ENCODE measurements at regions not wholly inside any gene's neighbourhood (a gene's known extent, or its start where the extent isn't known, plus 50 kb on each side); places are given as distances from the start of the nearest gene placed in this dataset.

DNA sequence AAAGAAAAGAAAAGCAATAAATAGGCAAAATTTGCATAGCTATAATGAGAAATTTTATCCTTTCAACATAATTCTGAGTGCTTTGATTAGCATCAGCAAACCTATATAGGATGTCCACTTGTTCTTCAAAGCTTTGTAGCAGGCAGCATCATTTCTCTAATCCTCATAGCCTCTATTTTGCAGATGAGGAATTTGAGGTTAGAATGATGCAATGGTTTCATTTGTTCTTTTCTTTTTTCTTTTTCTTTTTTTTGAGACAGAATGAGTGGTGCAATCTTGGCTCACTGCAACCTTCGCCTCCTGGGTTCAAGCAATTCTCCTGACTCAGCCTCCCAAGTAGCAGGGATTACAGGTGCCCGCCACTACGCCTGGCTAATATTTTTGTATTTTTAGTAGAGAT is 594.4 kb downstream of the TOX3 start:
- H3K27ac ChIP-seq, result no peak overlapping the region
- ChIA-PET CTCF (no interaction called here), POLR2A (ENCODE audit: unreplicated experiment) (no interaction called here)
- H3K4me1 ChIP-seq (replicated peaks; ENCODE audit: insufficient read depth), result no peaks in the 10 kb centered on the region
- TF ChIP-seq, protein P1, sequence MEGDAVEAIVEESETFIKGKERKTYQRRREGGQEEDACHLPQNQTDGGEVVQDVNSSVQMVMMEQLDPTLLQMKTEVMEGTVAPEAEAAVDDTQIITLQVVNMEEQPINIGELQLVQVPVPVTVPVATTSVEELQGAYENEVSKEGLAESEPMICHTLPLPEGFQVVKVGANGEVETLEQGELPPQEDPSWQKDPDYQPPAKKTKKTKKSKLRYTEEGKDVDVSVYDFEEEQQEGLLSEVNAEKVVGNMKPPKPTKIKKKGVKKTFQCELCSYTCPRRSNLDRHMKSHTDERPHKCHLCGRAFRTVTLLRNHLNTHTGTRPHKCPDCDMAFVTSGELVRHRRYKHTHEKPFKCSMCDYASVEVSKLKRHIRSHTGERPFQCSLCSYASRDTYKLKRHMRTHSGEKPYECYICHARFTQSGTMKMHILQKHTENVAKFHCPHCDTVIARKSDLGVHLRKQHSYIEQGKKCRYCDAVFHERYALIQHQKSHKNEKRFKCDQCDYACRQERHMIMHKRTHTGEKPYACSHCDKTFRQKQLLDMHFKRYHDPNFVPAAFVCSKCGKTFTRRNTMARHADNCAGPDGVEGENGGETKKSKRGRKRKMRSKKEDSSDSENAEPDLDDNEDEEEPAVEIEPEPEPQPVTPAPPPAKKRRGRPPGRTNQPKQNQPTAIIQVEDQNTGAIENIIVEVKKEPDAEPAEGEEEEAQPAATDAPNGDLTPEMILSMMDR (conservative IDR thresholded peaks at IDR 0.05), result no peak
- no peak for TF ChIP-seq EZH2 (IDR thresholded peaks at IDR 0.05; ENCODE audit: low read depth)
- H3K4me3 ChIP-seq, result no peak overlapping the region
- no peaks in the 10 kb centered on the region for H3K79me2 ChIP-seq (ENCODE audit: low read depth)
- no peak overlapping the region for H2AFZ ChIP-seq
- intact Hi-C loops (cut with micrococcal nuclease; ENCODE audit: unreplicated experiment), result no loop called here
- no peaks in the 10 kb centered on the region for H3K36me3 ChIP-seq (ENCODE audit: low read depth)
- H3K9me3 ChIP-seq (ENCODE audit: insufficient read depth, low read depth), result no peaks in the 10 kb centered on the region
- H3K9me2 ChIP-seq (ENCODE audit: insufficient read depth), result no peaks in the 10 kb centered on the region
- H3K27me3 ChIP-seq (ENCODE audit: insufficient read depth, low read depth), result peaks cover 35% of the 10 kb centered on the region; the same call in 1 of the 2 replicates
- no peak for DNase-seq
- H4K20me1 ChIP-seq (ENCODE audit: insufficient read depth), result no peaks in the 10 kb centered on the region
- BruUV-seq (replicated peaks), result no TSS peak
- no peak overlapping the region for H3K4me2 ChIP-seq
- no peaks in the 10 kb centered on the region for H3F3A ChIP-seq (ENCODE audit: insufficient read depth, low read depth)

DNA sequence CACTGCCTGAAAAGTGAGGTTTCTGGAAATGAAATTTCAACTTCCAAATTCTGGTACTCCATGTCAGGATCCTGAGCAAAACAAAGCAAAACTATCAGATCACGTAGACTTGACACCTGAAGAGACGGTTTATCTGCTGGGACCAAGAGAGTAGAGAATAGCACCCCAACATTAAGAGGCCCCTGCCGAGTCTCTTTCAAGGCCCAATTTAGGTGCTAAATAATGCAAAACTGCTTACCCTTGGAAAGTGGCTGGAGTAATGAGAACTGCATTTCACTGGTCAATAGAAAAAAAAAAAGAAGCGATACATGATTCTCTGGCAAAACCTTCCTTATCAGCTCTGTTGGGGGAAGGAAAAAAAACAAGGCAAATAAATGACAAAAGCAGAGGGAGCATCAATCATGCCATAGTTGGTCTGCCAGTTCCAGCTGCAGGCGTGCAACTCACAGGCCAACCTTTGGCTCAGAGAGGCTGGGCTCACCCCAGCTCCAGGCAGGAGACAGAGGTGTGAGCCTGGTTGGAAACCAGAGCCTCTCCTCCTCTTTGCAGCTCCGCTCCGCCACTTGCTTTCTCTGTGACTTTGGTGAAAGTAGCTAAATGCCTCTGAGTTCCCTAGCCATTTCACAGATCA is 595.2 kb downstream of the TOX3 start:
- Histone ChIP-seq H3K27ac (no peak overlapping the region), H3K27me3 (ENCODE audit: insufficient read depth, low read depth) (peaks cover 35% of the 10 kb centered on the region; the same call in 1 of the 2 replicates), H3F3A (ENCODE audit: insufficient read depth, low read depth) (no peaks in the 10 kb centered on the region), H3K4me2 (no peak overlapping the region), H3K4me1 (replicated peaks; ENCODE audit: insufficient read depth) (no peaks in the 10 kb centered on the region), H2AFZ (no peak overlapping the region), H3K79me2 (ENCODE audit: low read depth) (no peaks in the 10 kb centered on the region), H3K9me2 (ENCODE audit: insufficient read depth) (no peaks in the 10 kb centered on the region), H3K36me3 (ENCODE audit: low read depth) (no peaks in the 10 kb centered on the region), H4K20me1 (ENCODE audit: insufficient read depth) (no peaks in the 10 kb centered on the region), H3K9me3 (ENCODE audit: insufficient read depth, low read depth) (no peaks in the 10 kb centered on the region), H3K4me3 (no peak overlapping the region)
- no peak for DNase-seq
- ChIA-PET CTCF (no interaction called here), POLR2A (ENCODE audit: unreplicated experiment) (no interaction called here)
- intact Hi-C loops (cut with micrococcal nuclease; ENCODE audit: unreplicated experiment), result no loop called here
- no peak for TF ChIP-seq EZH2 (IDR thresholded peaks at IDR 0.05; ENCODE audit: low read depth)
- no TSS peak for BruUV-seq (replicated peaks)

DNA sequence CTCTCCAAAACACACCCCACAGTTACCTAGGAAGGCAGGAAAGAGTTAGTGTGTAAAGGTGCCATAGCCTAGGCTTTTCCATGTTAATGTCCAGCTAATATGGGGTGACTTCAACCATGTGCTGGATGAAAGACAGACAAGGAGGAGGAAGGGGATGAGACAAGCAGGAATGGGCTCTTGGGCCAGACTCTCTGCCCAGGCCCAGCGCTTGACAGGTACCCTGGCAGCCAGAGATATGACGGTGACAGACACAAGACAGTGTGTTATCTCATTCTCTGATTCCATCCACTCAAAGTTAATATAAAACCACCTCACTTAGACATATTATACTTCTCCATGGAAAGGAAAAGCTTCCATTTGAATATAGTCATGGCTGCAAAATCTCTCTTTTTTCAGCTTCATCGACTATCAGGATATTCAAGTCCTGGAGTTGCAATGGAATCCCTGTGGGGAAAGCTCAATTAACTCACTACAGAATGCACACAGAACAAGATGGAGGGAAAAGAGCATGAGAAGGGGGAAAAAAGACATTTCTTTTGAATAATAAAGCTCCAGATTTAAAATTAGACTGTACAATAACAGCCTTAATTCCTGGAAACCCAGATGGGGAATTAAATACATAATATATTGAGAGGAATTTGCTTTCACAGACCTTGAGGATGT is 596.7 kb downstream of the TOX3 start:
- no TSS peak for BruUV-seq (replicated peaks)
- Histone ChIP-seq H3K79me2 (ENCODE audit: low read depth) (no peaks in the 10 kb centered on the region), H2AFZ (no peak overlapping the region), H3K27ac (no peak overlapping the region), H3K4me2 (no peak overlapping the region), H3K9me2 (ENCODE audit: insufficient read depth) (no peaks in the 10 kb centered on the region), H3K36me3 (ENCODE audit: low read depth) (no peaks in the 10 kb centered on the region), H3K4me1 (replicated peaks; ENCODE audit: insufficient read depth) (no peaks in the 10 kb centered on the region), H3K9me3 (ENCODE audit: insufficient read depth, low read depth) (no peaks in the 10 kb centered on the region), H3F3A (ENCODE audit: insufficient read depth, low read depth) (no peaks in the 10 kb centered on the region), H4K20me1 (ENCODE audit: insufficient read depth) (no peaks in the 10 kb centered on the region), H3K27me3 (ENCODE audit: insufficient read depth, low read depth) (peaks cover 24% of the 10 kb centered on the region; the same call in 1 of the 2 replicates), H3K4me3 (no peak overlapping the region)
- DNase-seq, result no peak
- ChIA-PET CTCF (no interaction called here), POLR2A (ENCODE audit: unreplicated experiment) (no interaction called here)
- intact Hi-C loops (cut with micrococcal nuclease; ENCODE audit: unreplicated experiment), result no loop called here
- TF ChIP-seq, protein P1 (conservative IDR thresholded peaks at IDR 0.05), result no peak
- TF ChIP-seq EZH2 (IDR thresholded peaks at IDR 0.05; ENCODE audit: low read depth), result no peak
